ENCODE measurements at regions not wholly inside any gene's neighbourhood (a gene's known extent, or its start where the extent isn't known, plus 50 kb on each side); places are given as distances from the start of the nearest gene placed in this dataset.

DNA sequence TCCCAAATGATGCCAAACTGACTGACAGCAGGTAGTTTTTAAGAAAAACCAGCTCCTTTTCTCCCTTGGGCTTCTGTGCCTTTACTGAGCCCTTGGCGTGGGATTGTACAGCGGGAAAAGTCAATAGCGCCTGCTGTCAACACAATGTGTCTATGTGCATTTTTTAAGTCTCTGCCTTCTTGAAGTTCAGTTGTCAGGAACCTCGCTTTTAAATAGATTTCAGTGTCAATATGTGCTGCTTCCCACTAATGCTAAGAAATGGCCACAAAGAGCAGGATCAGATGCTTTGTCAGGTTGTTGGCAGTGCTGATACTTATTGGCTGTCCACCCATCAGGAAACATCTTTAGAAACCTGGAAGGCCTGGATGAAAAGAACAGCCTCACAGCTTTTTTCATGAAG is 424.4 kb downstream of the C3orf38 start:
- TF ChIP-seq, protein P1, sequence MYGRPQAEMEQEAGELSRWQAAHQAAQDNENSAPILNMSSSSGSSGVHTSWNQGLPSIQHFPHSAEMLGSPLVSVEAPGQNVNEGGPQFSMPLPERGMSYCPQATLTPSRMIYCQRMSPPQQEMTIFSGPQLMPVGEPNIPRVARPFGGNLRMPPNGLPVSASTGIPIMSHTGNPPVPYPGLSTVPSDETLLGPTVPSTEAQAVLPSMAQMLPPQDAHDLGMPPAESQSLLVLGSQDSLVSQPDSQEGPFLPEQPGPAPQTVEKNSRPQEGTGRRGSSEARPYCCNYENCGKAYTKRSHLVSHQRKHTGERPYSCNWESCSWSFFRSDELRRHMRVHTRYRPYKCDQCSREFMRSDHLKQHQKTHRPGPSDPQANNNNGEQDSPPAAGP (tag by site-specific recombination; IDR thresholded peaks at IDR 0.05) = no peak
- TF ChIP-seq ZNF654 (tag by site-specific recombination; IDR thresholded peaks at IDR 0.05; ENCODE audit: low read depth) (no peak), ZSCAN16 (tag by site-specific recombination; IDR thresholded peaks at IDR 0.05) (no peak), ZNF174 (tag by site-specific recombination; IDR thresholded peaks at IDR 0.05) (no peak), GLIS1 (tag by site-specific recombination; IDR thresholded peaks at IDR 0.05) (no peak), ZNF623 (tag by site-specific recombination; IDR thresholded peaks at IDR 0.05) (no peak)
- TF ChIP-seq, protein P2, sequence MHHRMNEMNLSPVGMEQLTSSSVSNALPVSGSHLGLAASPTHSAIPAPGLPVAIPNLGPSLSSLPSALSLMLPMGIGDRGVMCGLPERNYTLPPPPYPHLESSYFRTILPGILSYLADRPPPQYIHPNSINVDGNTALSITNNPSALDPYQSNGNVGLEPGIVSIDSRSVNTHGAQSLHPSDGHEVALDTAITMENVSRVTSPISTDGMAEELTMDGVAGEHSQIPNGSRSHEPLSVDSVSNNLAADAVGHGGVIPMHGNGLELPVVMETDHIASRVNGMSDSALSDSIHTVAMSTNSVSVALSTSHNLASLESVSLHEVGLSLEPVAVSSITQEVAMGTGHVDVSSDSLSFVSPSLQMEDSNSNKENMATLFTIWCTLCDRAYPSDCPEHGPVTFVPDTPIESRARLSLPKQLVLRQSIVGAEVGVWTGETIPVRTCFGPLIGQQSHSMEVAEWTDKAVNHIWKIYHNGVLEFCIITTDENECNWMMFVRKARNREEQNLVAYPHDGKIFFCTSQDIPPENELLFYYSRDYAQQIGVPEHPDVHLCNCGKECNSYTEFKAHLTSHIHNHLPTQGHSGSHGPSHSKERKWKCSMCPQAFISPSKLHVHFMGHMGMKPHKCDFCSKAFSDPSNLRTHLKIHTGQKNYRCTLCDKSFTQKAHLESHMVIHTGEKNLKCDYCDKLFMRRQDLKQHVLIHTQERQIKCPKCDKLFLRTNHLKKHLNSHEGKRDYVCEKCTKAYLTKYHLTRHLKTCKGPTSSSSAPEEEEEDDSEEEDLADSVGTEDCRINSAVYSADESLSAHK (tag by site-specific recombination; IDR thresholded peaks at IDR 0.05) = no peak
- TF ChIP-seq, protein P3, sequence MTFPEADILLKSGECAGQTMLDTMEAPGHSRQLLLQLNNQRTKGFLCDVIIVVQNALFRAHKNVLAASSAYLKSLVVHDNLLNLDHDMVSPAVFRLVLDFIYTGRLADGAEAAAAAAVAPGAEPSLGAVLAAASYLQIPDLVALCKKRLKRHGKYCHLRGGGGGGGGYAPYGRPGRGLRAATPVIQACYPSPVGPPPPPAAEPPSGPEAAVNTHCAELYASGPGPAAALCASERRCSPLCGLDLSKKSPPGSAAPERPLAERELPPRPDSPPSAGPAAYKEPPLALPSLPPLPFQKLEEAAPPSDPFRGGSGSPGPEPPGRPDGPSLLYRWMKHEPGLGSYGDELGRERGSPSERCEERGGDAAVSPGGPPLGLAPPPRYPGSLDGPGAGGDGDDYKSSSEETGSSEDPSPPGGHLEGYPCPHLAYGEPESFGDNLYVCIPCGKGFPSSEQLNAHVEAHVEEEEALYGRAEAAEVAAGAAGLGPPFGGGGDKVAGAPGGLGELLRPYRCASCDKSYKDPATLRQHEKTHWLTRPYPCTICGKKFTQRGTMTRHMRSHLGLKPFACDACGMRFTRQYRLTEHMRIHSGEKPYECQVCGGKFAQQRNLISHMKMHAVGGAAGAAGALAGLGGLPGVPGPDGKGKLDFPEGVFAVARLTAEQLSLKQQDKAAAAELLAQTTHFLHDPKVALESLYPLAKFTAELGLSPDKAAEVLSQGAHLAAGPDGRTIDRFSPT (tag by site-specific recombination; IDR thresholded peaks at IDR 0.05) = no peak
- POLR2A ChIA-PET = no interaction called here
- Histone ChIP-seq H3K36me3 (ENCODE audit: control insufficient read depth in 2 of 2, insufficient read depth in 1 of 2, low read length in 2 of 2) (no peaks in the 10 kb centered on the region), H3K9me3 (ENCODE audit: control insufficient read depth, insufficient read depth, low read depth, low read length) (no peaks in the 10 kb centered on the region), H3K4me3 (ENCODE audit: low read depth, low read length) (no peak overlapping the region), H3K27ac (ENCODE audit: extremely low read depth, low read depth, low read length) (no peak overlapping the region), H3K4me1 (ENCODE audit: control insufficient read depth, insufficient read depth, low read length) (no peaks in the 10 kb centered on the region)
- CTCF ChIA-PET = interaction anchor here (0.6 kb wide), 1 partner anchor 1122 kb away, joined by 3 read pairs; no protein-coding TSS in a partner anchor

DNA sequence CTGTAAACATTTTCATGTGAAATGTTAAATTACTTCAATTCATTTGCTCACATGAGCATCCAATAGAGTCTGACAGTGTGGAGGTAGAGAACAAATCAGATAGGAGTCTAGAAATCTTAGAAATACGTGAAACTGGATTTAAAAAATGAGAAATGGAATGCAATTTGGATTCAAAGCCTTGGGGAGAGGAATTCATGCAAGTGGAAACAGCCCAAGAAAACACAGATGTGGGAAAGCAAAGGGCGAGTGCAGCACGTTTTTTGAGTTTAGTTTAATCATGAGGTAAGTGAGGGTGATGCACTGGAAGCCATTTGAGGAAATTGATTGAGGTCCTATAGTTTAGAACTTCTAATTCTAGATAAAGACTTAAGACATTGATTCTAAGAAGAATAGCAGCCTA is 434.7 kb downstream of the C3orf38 start:
- Histone ChIP-seq H3K4me3 (ENCODE audit: low read depth, low read length) (no peak overlapping the region), H3K9me3 (ENCODE audit: control insufficient read depth, insufficient read depth, low read depth, low read length) (no peaks in the 10 kb centered on the region), H3K4me1 (ENCODE audit: control insufficient read depth, insufficient read depth, low read length) (no peaks in the 10 kb centered on the region), H3K36me3 (ENCODE audit: control insufficient read depth in 2 of 2, insufficient read depth in 1 of 2, low read length in 2 of 2) (no peaks in the 10 kb centered on the region), H3K27ac (ENCODE audit: extremely low read depth, low read depth, low read length) (no peak overlapping the region)
- ChIA-PET CTCF (no interaction called here), POLR2A (no interaction called here)
- no peak for TF ChIP-seq ZNF354C (tag by site-specific recombination; IDR thresholded peaks at IDR 0.05; ENCODE audit: borderline replicate concordance, low read depth)
- no peak for TF ChIP-seq ZNF146 (tag by site-specific recombination; IDR thresholded peaks at IDR 0.05)
- TF ChIP-seq ZNF423 (tag by site-specific recombination; IDR thresholded peaks at IDR 0.05) = no peak
- TF ChIP-seq GLI2 (tag by site-specific recombination; IDR thresholded peaks at IDR 0.05; ENCODE audit: borderline replicate concordance, low read depth) = no peak
- TF ChIP-seq ZNF274 (IDR thresholded peaks at IDR 0.05; ENCODE audit: low read length) = no peak
- TF ChIP-seq ZNF274 (tag by site-specific recombination; IDR thresholded peaks at IDR 0.05; ENCODE audit: borderline replicate concordance) = no peak
- no peak for TF ChIP-seq ZNF626 (tag by site-specific recombination; IDR thresholded peaks at IDR 0.05)
- TF ChIP-seq ZNF521 (tag by site-specific recombination; IDR thresholded peaks at IDR 0.05) = no peak
- TF ChIP-seq ZNF19 (tag by site-specific recombination; IDR thresholded peaks at IDR 0.05; ENCODE audit: low read depth) = no peak
- TF ChIP-seq ZNF707 (tag by site-specific recombination; IDR thresholded peaks at IDR 0.05) = no peak
- TF ChIP-seq, protein P4, sequence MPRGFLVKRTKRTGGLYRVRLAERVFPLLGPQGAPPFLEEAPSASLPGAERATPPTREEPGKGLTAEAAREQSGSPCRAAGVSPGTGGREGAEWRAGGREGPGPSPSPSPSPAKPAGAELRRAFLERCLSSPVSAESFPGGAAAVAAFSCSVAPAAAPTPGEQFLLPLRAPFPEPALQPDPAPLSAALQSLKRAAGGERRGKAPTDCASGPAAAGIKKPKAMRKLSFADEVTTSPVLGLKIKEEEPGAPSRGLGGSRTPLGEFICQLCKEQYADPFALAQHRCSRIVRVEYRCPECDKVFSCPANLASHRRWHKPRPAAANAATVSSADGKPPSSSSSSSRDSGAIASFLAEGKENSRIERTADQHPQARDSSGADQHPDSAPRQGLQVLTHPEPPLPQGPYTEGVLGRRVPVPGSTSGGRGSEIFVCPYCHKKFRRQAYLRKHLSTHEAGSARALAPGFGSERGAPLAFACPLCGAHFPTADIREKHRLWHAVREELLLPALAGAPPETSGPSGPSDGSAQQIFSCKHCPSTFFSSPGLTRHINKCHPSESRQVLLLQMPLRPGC (tag by site-specific recombination; IDR thresholded peaks at IDR 0.05) = no peak
- no peak for TF ChIP-seq OSR2 (tag by site-specific recombination; IDR thresholded peaks at IDR 0.05)
- TF ChIP-seq, protein P5, sequence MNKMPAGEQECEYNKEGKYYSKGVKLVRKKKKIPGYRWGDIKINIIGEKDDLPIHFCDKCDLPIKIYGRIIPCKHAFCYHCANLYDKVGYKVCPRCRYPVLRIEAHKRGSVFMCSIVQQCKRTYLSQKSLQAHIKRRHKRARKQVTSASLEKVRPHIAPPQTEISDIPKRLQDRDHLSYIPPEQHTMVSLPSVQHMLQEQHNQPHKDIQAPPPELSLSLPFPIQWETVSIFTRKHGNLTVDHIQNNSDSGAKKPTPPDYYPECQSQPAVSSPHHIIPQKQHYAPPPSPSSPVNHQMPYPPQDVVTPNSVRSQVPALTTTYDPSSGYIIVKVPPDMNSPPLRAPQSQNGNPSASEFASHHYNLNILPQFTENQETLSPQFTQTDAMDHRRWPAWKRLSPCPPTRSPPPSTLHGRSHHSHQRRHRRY (tag by site-specific recombination; IDR thresholded peaks at IDR 0.05) = no peak
- no peak for TF ChIP-seq ZNF623 (tag by site-specific recombination; IDR thresholded peaks at IDR 0.05)
- TF ChIP-seq ZNF174 (tag by site-specific recombination; IDR thresholded peaks at IDR 0.05) = no peak
- TF ChIP-seq ZNF292 (tag by site-specific recombination; IDR thresholded peaks at IDR 0.05; ENCODE audit: borderline replicate concordance, low read depth) = no peak
- TF ChIP-seq ZNF501 (tag by site-specific recombination; IDR thresholded peaks at IDR 0.05) = no peak
- no peak for TF ChIP-seq ZNF114 (tag by site-specific recombination; IDR thresholded peaks at IDR 0.05)
- no peak for TF ChIP-seq ZNF341 (tag by site-specific recombination; IDR thresholded peaks at IDR 0.05; ENCODE audit: low read depth)

All from HEK293 (cell line).